ENCODE measurements at regions not wholly inside any gene's neighbourhood (a gene's known extent, or its start where the extent isn't known, plus 50 kb on each side); places are given as distances from the start of the nearest gene placed in this dataset.

DNA sequence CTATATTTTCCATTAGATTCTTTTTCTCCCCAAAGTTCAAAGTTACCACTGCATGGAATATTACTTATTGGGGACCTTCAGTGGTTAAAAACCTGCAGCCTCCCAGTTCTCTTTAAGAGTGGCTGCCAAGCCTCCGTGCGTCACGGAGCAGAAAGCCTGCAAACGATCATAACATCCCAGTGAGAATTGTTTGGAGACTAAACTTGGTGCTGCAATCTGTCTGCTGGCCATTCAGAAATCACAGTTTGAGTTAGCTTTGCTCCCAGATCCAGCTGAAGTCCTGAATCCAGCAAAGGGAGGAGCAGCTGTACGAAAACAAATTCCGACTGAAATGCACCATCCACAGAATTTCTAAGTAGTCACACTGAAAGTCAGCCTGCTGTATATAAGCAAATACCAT lies 213.5 kb upstream of the PDE10A start:
- TF ChIP-seq, protein P1, sequence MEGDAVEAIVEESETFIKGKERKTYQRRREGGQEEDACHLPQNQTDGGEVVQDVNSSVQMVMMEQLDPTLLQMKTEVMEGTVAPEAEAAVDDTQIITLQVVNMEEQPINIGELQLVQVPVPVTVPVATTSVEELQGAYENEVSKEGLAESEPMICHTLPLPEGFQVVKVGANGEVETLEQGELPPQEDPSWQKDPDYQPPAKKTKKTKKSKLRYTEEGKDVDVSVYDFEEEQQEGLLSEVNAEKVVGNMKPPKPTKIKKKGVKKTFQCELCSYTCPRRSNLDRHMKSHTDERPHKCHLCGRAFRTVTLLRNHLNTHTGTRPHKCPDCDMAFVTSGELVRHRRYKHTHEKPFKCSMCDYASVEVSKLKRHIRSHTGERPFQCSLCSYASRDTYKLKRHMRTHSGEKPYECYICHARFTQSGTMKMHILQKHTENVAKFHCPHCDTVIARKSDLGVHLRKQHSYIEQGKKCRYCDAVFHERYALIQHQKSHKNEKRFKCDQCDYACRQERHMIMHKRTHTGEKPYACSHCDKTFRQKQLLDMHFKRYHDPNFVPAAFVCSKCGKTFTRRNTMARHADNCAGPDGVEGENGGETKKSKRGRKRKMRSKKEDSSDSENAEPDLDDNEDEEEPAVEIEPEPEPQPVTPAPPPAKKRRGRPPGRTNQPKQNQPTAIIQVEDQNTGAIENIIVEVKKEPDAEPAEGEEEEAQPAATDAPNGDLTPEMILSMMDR (IDR thresholded peaks at IDR 0.05; ENCODE audit: low read depth, low read length): no peak
- no peak for TF ChIP-seq EZH2phosphoT487 (IDR thresholded peaks at IDR 0.05; ENCODE audit: low read depth)

All from OCI-LY3 (cell line).